Right atrium auricular region (tissue), 2 donors: ENCODE measurements at regions not wholly inside any gene's neighbourhood (a gene's known extent, or its start where the extent isn't known, plus 50 kb on each side); places are given as distances from the start of the nearest gene placed in this dataset.
A peak's percentile ranks its signal among the peaks of the same experiment; 100 is the strongest.

Experiments used
- DNase-seq: peaks from one replicate; pipeline ENCODE4 v3.0.0-alpha.2; 2019; ENCODE audit warnings: low spot score
- H3K27ac ChIP-seq, 2 donors: fragments of 200-600 bp; sonication (generic); 1 replicate in 1 of 2; 2 replicates in 1 of 2; pipeline ENCODE4 v1.5.1; 2016 to 2019
- H3K27me3 ChIP-seq, 2 donors: fragments of 200-600 bp; sonication (generic); one replicate each; pipeline versions ENCODE4 v1.5.1 to v1.6.0; 2017 to 2019
- H3K36me3 ChIP-seq: fragments of 200-600 bp; sonication (generic); one replicate; pipeline ENCODE4 v1.5.1; 2016
- H3K4me1 ChIP-seq, 2 donors: fragments of 200-600 bp; sonication (generic); one replicate each; pipeline versions ENCODE4 v1.5.1 to v1.6.0; 2017 to 2019
- H3K4me3 ChIP-seq, 2 donors: fragments of 200-600 bp; sonication (generic); 1 replicate in 1 of 2; 2 replicates in 1 of 2; pipeline ENCODE4 v1.5.1; 2017 to 2019; ENCODE audit warnings: mild to moderate bottlenecking in 1 of 2, moderate library complexity in 1 of 2
- H3K9me3 ChIP-seq, 2 donors: fragments of 200-600 bp; sonication (generic); one replicate each; pipeline ENCODE4 v1.5.1; 2019
- TF ChIP-seq, protein P1 (sequence below), 2 donors: fragments of 200-600 bp; sonication (generic); IDR thresholded peaks; one replicate each; pipeline ENCODE4 v1.5.1; 2019; ENCODE audit warnings: antibody characterized with exemption in 2 of 2

DNA sequence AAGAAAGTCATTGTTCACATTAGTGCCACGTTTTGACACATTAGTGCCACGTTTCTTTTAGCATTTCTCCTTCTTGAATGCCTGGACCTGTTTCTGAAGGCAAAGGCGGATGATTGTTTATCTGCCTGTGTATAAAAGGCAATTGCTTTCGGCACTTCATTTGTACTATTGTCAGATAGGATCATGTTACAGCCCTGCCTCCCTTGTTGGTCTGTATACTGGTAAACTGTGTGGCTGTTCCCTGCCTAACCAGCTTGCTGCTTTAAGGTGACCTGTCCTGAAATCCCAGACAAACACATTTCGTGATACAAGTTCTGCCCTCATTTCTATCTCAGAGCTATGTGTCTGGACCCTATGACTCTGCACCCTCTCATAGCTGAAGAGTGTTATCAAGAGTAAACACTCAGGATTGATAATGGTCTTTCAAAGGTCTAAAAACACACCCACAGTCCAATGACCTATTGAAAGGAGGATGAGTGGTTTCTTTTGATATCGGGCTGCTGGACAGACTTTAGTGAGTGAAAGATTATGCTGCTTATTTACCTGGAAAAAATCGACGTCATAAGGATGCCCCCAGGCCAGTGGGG is 276.3 kb upstream of the MCTP2 start:
- Histone ChIP-seq H3K27me3 (no peaks in the 10 kb centered on the region), H3K27ac (no peak overlapping the region), H3K4me1 (no peaks in the 10 kb centered on the region), H3K4me3 (no peak overlapping the region), H3K36me3 (no peaks in the 10 kb centered on the region), H3K9me3 (peaks cover 0 to 5% of the 10 kb centered on the region in 2 donors)
- TF ChIP-seq, protein P1, sequence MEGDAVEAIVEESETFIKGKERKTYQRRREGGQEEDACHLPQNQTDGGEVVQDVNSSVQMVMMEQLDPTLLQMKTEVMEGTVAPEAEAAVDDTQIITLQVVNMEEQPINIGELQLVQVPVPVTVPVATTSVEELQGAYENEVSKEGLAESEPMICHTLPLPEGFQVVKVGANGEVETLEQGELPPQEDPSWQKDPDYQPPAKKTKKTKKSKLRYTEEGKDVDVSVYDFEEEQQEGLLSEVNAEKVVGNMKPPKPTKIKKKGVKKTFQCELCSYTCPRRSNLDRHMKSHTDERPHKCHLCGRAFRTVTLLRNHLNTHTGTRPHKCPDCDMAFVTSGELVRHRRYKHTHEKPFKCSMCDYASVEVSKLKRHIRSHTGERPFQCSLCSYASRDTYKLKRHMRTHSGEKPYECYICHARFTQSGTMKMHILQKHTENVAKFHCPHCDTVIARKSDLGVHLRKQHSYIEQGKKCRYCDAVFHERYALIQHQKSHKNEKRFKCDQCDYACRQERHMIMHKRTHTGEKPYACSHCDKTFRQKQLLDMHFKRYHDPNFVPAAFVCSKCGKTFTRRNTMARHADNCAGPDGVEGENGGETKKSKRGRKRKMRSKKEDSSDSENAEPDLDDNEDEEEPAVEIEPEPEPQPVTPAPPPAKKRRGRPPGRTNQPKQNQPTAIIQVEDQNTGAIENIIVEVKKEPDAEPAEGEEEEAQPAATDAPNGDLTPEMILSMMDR (IDR thresholded peaks at IDR 0.05), result no peak
- DNase-seq, result no peak

DNA sequence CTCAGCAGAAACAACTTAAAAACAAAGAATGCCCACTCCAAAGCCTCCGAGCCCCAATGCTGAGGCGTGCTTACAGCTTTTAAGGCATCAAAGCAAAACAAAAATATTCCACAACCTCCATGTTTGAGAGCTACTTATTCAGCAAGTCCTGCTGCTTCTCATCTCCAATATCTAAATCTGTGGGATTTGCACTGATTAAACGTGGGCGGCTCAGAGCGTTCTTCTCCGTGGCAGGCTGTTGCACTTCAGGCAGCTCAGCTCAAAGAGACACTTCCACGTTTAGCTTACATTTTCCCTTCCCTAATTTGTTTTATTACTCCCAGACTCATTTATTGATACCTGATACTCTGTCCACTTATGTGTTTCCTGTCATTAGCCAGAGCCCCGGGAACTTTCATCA is 282.6 kb upstream of the MCTP2 start:
- Histone ChIP-seq H3K27me3 (no peaks in the 10 kb centered on the region), H3K27ac (no peak overlapping the region), H3K36me3 (no peaks in the 10 kb centered on the region), H3K4me1 (no peaks in the 10 kb centered on the region), H3K9me3 (peaks cover 0 to 5% of the 10 kb centered on the region in 2 donors), H3K4me3 (no peak overlapping the region)
- TF ChIP-seq, protein P1 (IDR thresholded peaks at IDR 0.05), result no peak
- DNase-seq, result no peak

DNA sequence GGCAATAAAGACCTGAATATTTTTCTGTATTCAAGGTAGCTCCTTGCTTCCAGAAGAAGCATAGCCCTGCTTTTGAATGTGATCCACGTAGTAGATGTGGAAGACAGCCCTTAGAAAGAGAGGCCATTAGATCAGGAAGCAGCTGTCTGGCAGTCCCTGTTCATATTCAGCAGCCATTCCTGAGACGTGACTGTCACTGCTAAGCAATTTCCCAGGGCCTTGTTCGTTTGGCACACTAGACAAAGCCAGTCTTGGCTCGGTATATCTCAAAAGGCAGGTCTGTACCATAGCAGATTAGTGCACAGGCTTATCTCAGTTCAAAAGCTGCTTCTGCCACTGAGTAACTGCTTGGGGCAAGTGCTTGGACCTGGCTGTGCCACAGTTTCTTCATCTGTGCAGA is 287.8 kb upstream of the MCTP2 start:
- Histone ChIP-seq H3K27ac (no peak overlapping the region), H3K9me3 (no peaks in the 10 kb centered on the region)

DNA sequence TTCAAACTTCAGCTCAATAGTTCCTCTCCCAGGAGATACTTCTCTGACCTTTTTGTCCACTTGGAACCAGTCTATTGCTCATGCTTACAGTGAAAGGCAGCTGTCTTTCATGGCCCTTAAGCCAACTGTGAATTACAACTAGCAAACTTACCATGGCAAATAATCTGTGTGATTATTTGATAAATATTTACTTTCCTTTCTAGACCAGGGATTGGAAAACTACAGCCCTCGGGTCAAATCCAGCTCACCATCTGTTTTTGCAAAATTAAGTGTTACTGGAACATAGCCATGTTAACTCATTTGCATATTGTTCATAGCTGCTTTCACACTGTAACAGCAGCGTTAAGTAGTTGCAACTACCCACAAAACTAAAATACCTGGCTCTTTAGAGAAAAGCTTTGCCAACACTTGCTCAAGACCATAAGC is 289.1 kb upstream of the MCTP2 start:
- H3K9me3 ChIP-seq, result no peaks in the 10 kb centered on the region
- H3K27ac ChIP-seq, result peak overlapping the region in 1 of 2 donors; percentile 10
- no peaks in the 10 kb centered on the region for H3K4me1 ChIP-seq
- no peak overlapping the region for H3K4me3 ChIP-seq
- no peak for DNase-seq
- H3K36me3 ChIP-seq, result no peaks in the 10 kb centered on the region
- TF ChIP-seq, protein P1 (IDR thresholded peaks at IDR 0.05), result no peak
- H3K27me3 ChIP-seq, result no peaks in the 10 kb centered on the region

More for the DNA sequence above, 287.8 kb upstream of the MCTP2 start:
- TF ChIP-seq, protein P1 (IDR thresholded peaks at IDR 0.05), result no peak
- no peak for DNase-seq
- Histone ChIP-seq H3K27me3 (no peaks in the 10 kb centered on the region), H3K4me1 (no peaks in the 10 kb centered on the region), H3K4me3 (no peak overlapping the region), H3K36me3 (no peaks in the 10 kb centered on the region)

DNA sequence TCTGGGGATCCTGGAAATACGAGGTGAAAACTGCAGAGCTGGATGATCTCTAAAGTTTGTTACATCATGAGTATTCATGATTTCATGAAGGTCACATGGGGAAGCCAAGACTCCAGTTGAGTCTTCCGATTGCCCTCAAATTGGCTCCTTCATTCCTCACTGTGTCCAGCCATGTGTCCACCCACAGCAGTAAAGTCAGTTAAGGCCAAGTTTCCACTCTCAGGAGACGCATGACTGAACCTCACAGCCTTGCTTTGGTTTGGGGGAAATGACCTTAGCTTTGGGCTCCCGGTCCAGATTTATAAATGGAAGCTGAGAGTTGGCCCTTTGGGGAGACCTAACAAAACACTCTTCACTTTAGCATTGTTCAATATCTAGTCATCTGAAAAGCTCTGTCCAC is 289.7 kb upstream of the MCTP2 start:
- DNase-seq, result no peak
- TF ChIP-seq, protein P1 (IDR thresholded peaks at IDR 0.05), result no peak
- H3K9me3 ChIP-seq, result no peaks in the 10 kb centered on the region
- no peak overlapping the region for H3K4me3 ChIP-seq
- H3K27me3 ChIP-seq, result no peaks in the 10 kb centered on the region
- peak overlapping the region in 1 of 2 donors; percentile 10 for H3K27ac ChIP-seq
- H3K4me1 ChIP-seq, result no peaks in the 10 kb centered on the region
- H3K36me3 ChIP-seq, result no peaks in the 10 kb centered on the region

DNA sequence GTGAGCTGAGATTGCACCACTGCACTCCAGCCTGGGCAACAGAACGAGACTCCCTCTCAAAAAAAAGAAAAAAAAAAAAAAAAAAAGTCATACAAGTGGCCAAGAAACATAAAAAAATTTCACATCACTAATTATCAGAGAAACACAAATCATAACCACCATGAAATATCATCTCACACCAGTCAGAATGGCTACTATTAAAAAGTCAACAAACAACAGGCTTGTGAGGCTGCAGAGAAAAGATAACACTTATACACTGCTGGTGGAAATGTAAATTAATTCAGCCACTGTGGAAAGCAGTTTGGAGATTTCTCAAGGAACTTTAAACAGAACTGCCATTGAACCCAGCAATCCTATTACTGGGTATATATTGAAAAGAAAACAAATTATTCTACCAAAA is 291.1 kb upstream of the MCTP2 start:
- DNase-seq, result no peak
- Histone ChIP-seq H3K4me1 (no peaks in the 10 kb centered on the region), H3K27ac (no peak overlapping the region), H3K4me3 (no peak overlapping the region), H3K27me3 (no peaks in the 10 kb centered on the region), H3K9me3 (no peaks in the 10 kb centered on the region), H3K36me3 (no peaks in the 10 kb centered on the region)
- TF ChIP-seq, protein P1 (IDR thresholded peaks at IDR 0.05), result no peak
